Stromal cell of bone marrow (primary cell): ENCODE measurements at regions not wholly inside any gene's neighbourhood (a gene's known extent, or its start where the extent isn't known, plus 50 kb on each side); places are given as distances from the start of the nearest gene placed in this dataset.
"Not testable (repeated sequence)": the region's sequence is repeated elsewhere in the genome, so short reads cannot be mapped to it uniquely, and the experiment has no call there.

Experiments
- DNase-seq: peaks from one replicate; pipeline ENCODE4 v3.0.0-alpha.2; 2012; ENCODE audit warnings: low read depth

- no peak for DNase-seq
Observed at GRCh38 chr7:114364151-114364550, 50.5 kb upstream of the FOXP2 start.

GRCh38 chr7:114363292-114363691 is 51.3 kb upstream of the FOXP2 start:
- DNase-seq: no peak

GRCh38 chr7:114358911-114359310 is 55.7 kb upstream of the FOXP2 start:
- no peak for DNase-seq

GRCh38 chr7:114356133-114356532 is 58.5 kb upstream of the FOXP2 start:
- no peak for DNase-seq

- DNase-seq: no peak
Observed at GRCh38 chr7:114354306-114354705, 60.3 kb upstream of the FOXP2 start.

- DNase-seq: no peak
Observed at GRCh38 chr7:114345494-114345893, 69.1 kb upstream of the FOXP2 start.

- DNase-seq: no peak
Observed at GRCh38 chr7:114343949-114344708, 70.5 kb upstream of the FOXP2 start.

GRCh38 chr7:114342431-114343179 is 72.0 kb upstream of the FOXP2 start:
- no peak for DNase-seq

- DNase-seq: no peak
Observed at GRCh38 chr7:114341648-114342047, 73.0 kb upstream of the FOXP2 start.

- no peak for DNase-seq
Observed at GRCh38 chr7:114334989-114335388, 79.6 kb upstream of the FOXP2 start.

- not testable (repeated sequence) for DNase-seq
Observed at GRCh38 chr7:114329458-114329857, 85.2 kb upstream of the FOXP2 start.

GRCh38 chr7:114317450-114318098 is 97.0 kb upstream of the FOXP2 start:
- no peak for DNase-seq

- DNase-seq: no peak
Observed at GRCh38 chr7:114312649-114313048, 102.0 kb upstream of the FOXP2 start.

- DNase-seq: no peak
Observed at GRCh38 chr7:114310345-114311110, 104.1 kb upstream of the FOXP2 start.

GRCh38 chr7:114309729-114310128 is 104.9 kb upstream of the FOXP2 start:
- DNase-seq: no peak

GRCh38 chr7:114303301-114303700 is 111.3 kb upstream of the FOXP2 start:
- no peak for DNase-seq

GRCh38 chr7:114302858-114303257 is 111.8 kb upstream of the FOXP2 start:
- DNase-seq: no peak

GRCh38 chr7:114298011-114298410 is 116.6 kb upstream of the FOXP2 start:
- DNase-seq: no peak

- no peak for DNase-seq
Observed at GRCh38 chr7:114297121-114297520, 117.5 kb upstream of the FOXP2 start.

GRCh38 chr7:114295522-114295921 is 119.1 kb upstream of the FOXP2 start:
- no peak for DNase-seq

GRCh38 chr7:114294036-114294435 is 120.6 kb upstream of the FOXP2 start:
- no peak for DNase-seq

- DNase-seq: no peak
Observed at GRCh38 chr7:114293289-114294012, 121.2 kb upstream of the FOXP2 start.
